Mesodermal cell (in vitro differentiated cells): ENCODE measurements at regions not wholly inside any gene's neighbourhood (a gene's known extent, or its start where the extent isn't known, plus 50 kb on each side); places are given as distances from the start of the nearest gene placed in this dataset.

Experiments
- H3K27ac ChIP-seq: 2 replicates; pipeline ENCODE4 v1.7.0; 2013; ENCODE audit warnings: mild to moderate bottlenecking, low read depth, low read length, moderate library complexity; ENCODE audit not compliant: severe bottlenecking
- H3K36me3 ChIP-seq: 2 replicates; pipeline ENCODE4 v1.7.1; 2013; ENCODE audit warnings: mild to moderate bottlenecking, low read length, moderate library complexity; ENCODE audit not compliant: control insufficient read depth, insufficient read depth
- H3K4me1 ChIP-seq: one replicate; pipeline ENCODE4 v1.7.1; 2013; ENCODE audit warnings: mild to moderate bottlenecking, low read length; ENCODE audit not compliant: insufficient read depth, control insufficient read depth, poor library complexity, severe bottlenecking
- H3K4me3 ChIP-seq: 2 replicates; pipeline ENCODE4 v1.7.0; 2013; ENCODE audit warnings: low read length, control low read depth, mild to moderate bottlenecking; ENCODE audit not compliant: insufficient read depth, poor library complexity, severe bottlenecking; ENCODE audit errors: extremely low read depth
- H3K9me3 ChIP-seq: 2 replicates; pipeline ENCODE4 v1.7.1; 2013; ENCODE audit warnings: mild to moderate bottlenecking, low read length, moderate library complexity; ENCODE audit not compliant: control insufficient read depth
- WGBS, 2 experiments: methylation state at CpG; one replicate each; pipeline ENCODE4 v1.1.5; 2013; ENCODE audit warnings: missing lambda C conversion rate in 2 of 2; ENCODE audit not compliant: insufficient coverage in 2 of 2; 5-methylcytosine and 5-hydroxymethylcytosine counted together

DNA sequence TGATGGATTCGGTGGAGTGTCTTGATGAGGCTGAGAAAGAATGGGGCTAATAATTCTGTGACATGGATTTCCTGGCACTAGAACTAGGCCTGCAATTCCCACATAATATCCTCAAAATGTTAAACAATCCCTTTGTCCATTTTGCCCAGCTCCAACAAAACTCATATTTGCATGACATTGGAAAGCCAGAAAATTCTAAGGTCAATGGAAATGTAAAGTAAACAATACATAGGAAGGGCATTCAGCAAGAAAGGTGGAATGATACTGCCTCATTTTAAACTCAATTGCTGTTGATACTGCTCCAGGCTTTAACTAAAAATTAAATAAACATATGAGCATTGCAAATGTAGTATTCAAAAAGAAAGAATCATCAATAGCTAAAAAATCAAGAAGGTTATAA lies 434.8 kb upstream of the SLC8A1 start:
- Histone ChIP-seq H3K36me3 (no peaks in the 10 kb centered on the region), H3K9me3 (peaks cover 5% of the 10 kb centered on the region), H3K4me1 (no peaks in the 10 kb centered on the region), H3K27ac (no peak overlapping the region), H3K4me3 (no peak overlapping the region)
- WGBS, 2 experiments, result no CpG with 5 or more reads among the region's 1 CpG

DNA sequence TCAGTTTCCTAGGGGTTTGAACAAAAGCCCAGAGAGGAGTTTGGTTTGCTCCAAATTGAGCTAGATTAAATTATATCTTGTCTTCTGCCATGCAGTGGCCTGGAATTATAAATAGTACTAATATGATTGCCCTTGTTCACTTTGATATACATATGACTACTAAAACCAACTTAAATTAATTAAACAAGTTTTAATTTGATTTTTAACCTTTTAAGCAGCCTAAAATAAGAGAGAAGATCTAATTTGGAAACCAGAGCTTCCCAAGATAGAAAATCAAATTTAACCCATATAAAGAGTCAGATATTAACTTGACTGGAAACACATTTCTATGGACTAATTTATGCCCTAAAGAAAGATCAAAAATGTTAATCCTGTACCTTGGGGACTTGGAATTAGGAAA lies 444.5 kb upstream of the SLC8A1 start:
- H3K9me3 ChIP-seq, result no peaks in the 10 kb centered on the region
- no peaks in the 10 kb centered on the region for H3K4me1 ChIP-seq
- no peaks in the 10 kb centered on the region for H3K36me3 ChIP-seq
- no peak overlapping the region for H3K27ac ChIP-seq
- no peak overlapping the region for H3K4me3 ChIP-seq

DNA sequence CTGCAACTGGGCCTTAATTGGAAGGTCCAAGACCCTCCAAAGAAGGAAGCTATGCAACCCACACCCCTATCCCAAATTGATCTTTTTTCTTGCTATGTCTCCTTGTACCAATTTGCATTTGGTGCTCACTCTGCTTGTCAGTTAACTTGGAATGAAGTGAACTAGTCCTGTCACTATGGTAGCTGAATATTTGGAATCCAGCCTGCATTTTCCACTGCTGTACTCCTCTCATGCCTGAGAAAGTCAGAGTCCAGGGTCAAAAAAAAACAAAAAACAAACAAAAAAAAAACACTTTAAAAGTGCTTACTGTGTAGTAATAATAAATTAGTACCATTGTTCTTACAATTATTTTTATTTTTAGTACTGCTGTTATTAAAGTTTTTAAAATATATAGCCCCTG lies 462.8 kb upstream of the SLC8A1 start:
- Histone ChIP-seq H3K36me3 (no peaks in the 10 kb centered on the region), H3K4me1 (no peaks in the 10 kb centered on the region), H3K27ac (no peak overlapping the region), H3K4me3 (no peak overlapping the region), H3K9me3 (no peaks in the 10 kb centered on the region)

DNA sequence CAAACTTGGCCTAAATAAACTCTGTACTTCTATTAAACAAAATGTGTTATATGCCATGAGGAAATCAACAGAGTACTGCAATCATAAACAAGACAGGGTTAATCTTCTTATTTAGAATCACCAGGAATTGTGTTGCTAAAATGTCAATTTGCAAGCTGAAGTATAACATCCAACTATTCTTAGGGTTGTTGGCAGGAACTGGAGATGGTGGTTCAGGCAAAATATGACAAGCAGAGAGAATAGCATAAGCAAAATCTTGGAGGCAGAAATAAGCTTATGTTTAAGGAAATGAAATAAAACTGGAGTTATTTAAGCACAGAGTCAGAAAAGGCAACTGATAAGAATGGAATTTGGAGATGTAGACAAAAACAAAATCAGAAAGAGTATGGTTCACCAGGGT lies 463.8 kb upstream of the SLC8A1 start:
- Histone ChIP-seq H3K36me3 (no peaks in the 10 kb centered on the region), H3K4me3 (no peak overlapping the region), H3K4me1 (no peaks in the 10 kb centered on the region), H3K9me3 (no peaks in the 10 kb centered on the region), H3K27ac (no peak overlapping the region)

GRCh38 chr2:40935349-40935748 lies 483.5 kb upstream of the SLC8A1 start:
- no peak overlapping the region for H3K27ac ChIP-seq
- no peak overlapping the region for H3K4me3 ChIP-seq
- H3K9me3 ChIP-seq, result no peaks in the 10 kb centered on the region
- H3K4me1 ChIP-seq, result no peaks in the 10 kb centered on the region
- WGBS, 2 experiments, result 100% methylated on average over 1 of the region's 2 CpGs; no CpG with 5 or more reads in 1 of the 2 experiments
- H3K36me3 ChIP-seq, result no peaks in the 10 kb centered on the region

- Histone ChIP-seq H3K4me1 (no peaks in the 10 kb centered on the region), H3K36me3 (no peaks in the 10 kb centered on the region), H3K9me3 (no peaks in the 10 kb centered on the region), H3K4me3 (no peak overlapping the region), H3K27ac (no peak overlapping the region)
- WGBS, 2 experiments, result no CpG with 5 or more reads among the region's 3 CpGs
Observed at GRCh38 chr2:40937284-40937683, 485.4 kb upstream of the SLC8A1 start.

GRCh38 chr2:40953341-40953740 lies 501.5 kb upstream of the SLC8A1 start:
- no CpG with 5 or more reads among the region's 3 CpGs for WGBS, 2 experiments
- peaks cover 6% of the 10 kb centered on the region for H3K4me1 ChIP-seq
- H3K9me3 ChIP-seq, result no peaks in the 10 kb centered on the region
- no peak overlapping the region for H3K27ac ChIP-seq
- H3K36me3 ChIP-seq, result no peaks in the 10 kb centered on the region
- H3K4me3 ChIP-seq, result no peak overlapping the region

GRCh38 chr2:40955042-40955441 lies 503.2 kb upstream of the SLC8A1 start:
- Histone ChIP-seq H3K27ac (no peak overlapping the region), H3K36me3 (no peaks in the 10 kb centered on the region)
- WGBS, 2 experiments, result 67 to 92% methylated on average over 1 to 2 of the region's 2 CpGs

DNA sequence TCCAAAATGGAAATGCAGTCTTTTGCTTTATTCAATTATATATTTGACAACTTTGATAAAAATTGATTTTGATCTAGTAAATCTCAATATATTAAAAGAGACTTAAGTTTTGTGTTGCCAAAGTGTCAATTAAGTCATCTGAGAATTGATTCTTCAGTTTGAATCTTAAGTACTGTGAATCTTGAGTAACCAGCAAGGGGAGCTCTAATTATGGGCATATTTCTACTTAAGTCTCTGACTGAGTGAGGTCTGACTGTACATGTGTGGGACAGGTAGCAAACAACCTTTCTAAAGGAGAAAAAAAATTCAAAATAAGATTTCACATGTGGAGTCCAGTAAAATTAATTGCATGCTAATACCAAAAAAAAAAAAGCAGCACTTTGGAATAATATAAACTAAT lies 503.7 kb upstream of the SLC8A1 start:
- Histone ChIP-seq H3K4me3 (no peak overlapping the region), H3K9me3 (no peaks in the 10 kb centered on the region), H3K36me3 (no peaks in the 10 kb centered on the region), H3K4me1 (peaks cover 6% of the 10 kb centered on the region), H3K27ac (no peak overlapping the region)

More at GRCh38 chr2:40955042-40955441, 503.2 kb upstream of the SLC8A1 start:
- Histone ChIP-seq H3K4me3 (no peak overlapping the region), H3K4me1 (peaks cover 6% of the 10 kb centered on the region), H3K9me3 (no peaks in the 10 kb centered on the region)

GRCh38 chr2:40957508-40957907 lies 505.6 kb upstream of the SLC8A1 start:
- H3K4me1 ChIP-seq, result peaks cover 6% of the 10 kb centered on the region
- H3K4me3 ChIP-seq, result no peak overlapping the region
- no peaks in the 10 kb centered on the region for H3K36me3 ChIP-seq
- H3K27ac ChIP-seq, result no peak overlapping the region
- H3K9me3 ChIP-seq, result no peaks in the 10 kb centered on the region
- 78 to 90% methylated on average over 2 to 5 of the region's 9 CpGs for WGBS, 2 experiments

DNA sequence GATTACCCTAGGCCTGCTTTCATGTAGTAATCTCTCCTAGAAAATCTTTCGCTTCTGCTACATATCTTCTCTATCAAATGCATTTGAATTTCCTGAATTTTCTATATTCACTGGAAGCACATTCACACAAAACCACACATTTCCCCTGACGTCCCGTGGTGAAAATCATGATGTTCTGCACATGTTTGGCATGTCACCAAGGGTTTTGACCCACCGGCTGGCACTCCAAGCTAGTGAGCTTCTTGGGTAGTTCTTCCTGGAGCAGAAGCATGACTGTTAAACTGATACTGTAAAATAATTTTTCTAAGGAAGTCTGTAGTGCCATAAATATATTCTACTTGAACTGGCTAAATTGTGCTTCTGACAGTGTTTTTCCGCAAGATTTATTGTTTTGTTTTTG lies 510.1 kb upstream of the SLC8A1 start:
- WGBS, 2 experiments, result 89 to 100% methylated on average over 3 to 4 of the region's 5 CpGs
- Histone ChIP-seq H3K27ac (no peak overlapping the region), H3K4me1 (peaks cover 3% of the 10 kb centered on the region), H3K9me3 (no peaks in the 10 kb centered on the region), H3K4me3 (no peak overlapping the region), H3K36me3 (no peaks in the 10 kb centered on the region)
